ENCODE measurements at regions not wholly inside any gene's neighbourhood (a gene's known extent, or its start where the extent isn't known, plus 50 kb on each side); places are given as distances from the start of the nearest gene placed in this dataset.

DNA sequence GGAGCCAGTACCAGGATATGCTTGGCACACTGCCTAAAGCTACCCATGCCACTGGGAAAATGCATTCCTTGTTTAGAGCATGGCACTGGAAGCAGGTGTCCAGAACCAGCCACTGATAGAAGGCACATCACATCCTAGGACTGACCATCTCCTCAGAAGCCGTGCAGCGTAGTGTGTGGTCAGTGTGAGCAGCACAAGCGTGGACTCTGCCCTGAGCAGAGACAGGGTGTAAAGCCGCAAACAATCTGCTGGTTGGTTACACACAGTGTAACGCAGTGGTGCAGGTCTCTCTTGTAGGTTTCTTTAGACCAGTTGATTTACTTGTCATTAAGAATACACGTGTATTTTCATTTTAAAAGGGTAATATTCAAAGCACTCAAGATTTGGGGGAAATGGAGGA, 377.8 kb upstream of the HS6ST1 start:
- TF ChIP-seq, protein P1, sequence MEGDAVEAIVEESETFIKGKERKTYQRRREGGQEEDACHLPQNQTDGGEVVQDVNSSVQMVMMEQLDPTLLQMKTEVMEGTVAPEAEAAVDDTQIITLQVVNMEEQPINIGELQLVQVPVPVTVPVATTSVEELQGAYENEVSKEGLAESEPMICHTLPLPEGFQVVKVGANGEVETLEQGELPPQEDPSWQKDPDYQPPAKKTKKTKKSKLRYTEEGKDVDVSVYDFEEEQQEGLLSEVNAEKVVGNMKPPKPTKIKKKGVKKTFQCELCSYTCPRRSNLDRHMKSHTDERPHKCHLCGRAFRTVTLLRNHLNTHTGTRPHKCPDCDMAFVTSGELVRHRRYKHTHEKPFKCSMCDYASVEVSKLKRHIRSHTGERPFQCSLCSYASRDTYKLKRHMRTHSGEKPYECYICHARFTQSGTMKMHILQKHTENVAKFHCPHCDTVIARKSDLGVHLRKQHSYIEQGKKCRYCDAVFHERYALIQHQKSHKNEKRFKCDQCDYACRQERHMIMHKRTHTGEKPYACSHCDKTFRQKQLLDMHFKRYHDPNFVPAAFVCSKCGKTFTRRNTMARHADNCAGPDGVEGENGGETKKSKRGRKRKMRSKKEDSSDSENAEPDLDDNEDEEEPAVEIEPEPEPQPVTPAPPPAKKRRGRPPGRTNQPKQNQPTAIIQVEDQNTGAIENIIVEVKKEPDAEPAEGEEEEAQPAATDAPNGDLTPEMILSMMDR (IDR thresholded peaks at IDR 0.05), result no peak
- TF ChIP-seq EZH2phosphoT487 (IDR thresholded peaks at IDR 0.05; ENCODE audit: borderline replicate concordance, low read depth) (no peak), TCF12 (IDR thresholded peaks at IDR 0.05) (no peak), SIN3A (IDR thresholded peaks at IDR 0.05; ENCODE audit: borderline replicate concordance, low read depth, low read length) (no peak), GABPA (IDR thresholded peaks at IDR 0.05; ENCODE audit: low read depth) (no peak), SMC3 (IDR thresholded peaks at IDR 0.05; ENCODE audit: low read depth, low read length) (no peak), POLR2AphosphoS5 (IDR thresholded peaks at IDR 0.05; ENCODE audit: low read depth, low read length) (no peak), CHD2 (IDR thresholded peaks at IDR 0.05; ENCODE audit: low read length, partially characterized antibody) (no peak), TAF1 (IDR thresholded peaks at IDR 0.05; ENCODE audit: borderline replicate concordance, low read depth, low read length) (no peak), GATA2 (CRISPR knock-in tag; IDR thresholded peaks at IDR 0.05) (no peak)

All from SK-N-SH (cell line).